Endothelial cell of umbilical vein (primary cell): ENCODE measurements at regions not wholly inside any gene's neighbourhood (a gene's known extent, or its start where the extent isn't known, plus 50 kb on each side); places are given as distances from the start of the nearest gene placed in this dataset.

ENCODE experiments used
- BruUV-seq: library from RNA; stranded (reverse); fragments of 400-500 nt; replicated peaks from 2 replicates; lab custom pipeline; 2021; lab: Mats Ljungman, UMichigan
- CTCF ChIA-PET: fragments of 300-600, 350-600 bp; sonication (Branson Sonifier 250); formaldehyde crosslinking; loops from one replicate; lab custom pipeline; 2021; ENCODE audit warnings: antibody characterized with exemption, inconsistent platforms; lab: Charles Lee
- POLR2A ChIA-PET: fragments of 300-600, 350-600 bp; sonication (Branson Sonifier 250); formaldehyde crosslinking; loops from one replicate; lab custom pipeline; 2021; ENCODE audit warnings: antibody characterized with exemption, inconsistent platforms; lab: Charles Lee
- DNase-seq: peaks from one replicate; pipeline ENCODE4 v3.0.0-alpha.2; 2011; ENCODE audit warnings: low read depth, low spot score
- FAIRE-seq: peaks from 2 replicates; lab custom pipeline; 2011; peaks lifted over from hg19 to GRCh38; lab: Jason Lieb, UNC
- H2AFZ ChIP-seq: 2 replicates; pipeline ENCODE4 v1.6.0; 2012; ENCODE audit warnings: low read depth, low read length, control low read depth, inconsistent platforms
- H3K27ac ChIP-seq: 2 replicates; pipeline ENCODE4 v1.5.1; 2011; ENCODE audit warnings: low read depth, mild to moderate bottlenecking, control low read depth, low read length, moderate library complexity; ENCODE audit not compliant: insufficient read depth
- H3K27me3 ChIP-seq, 2 experiments: 2 replicates each; pipeline versions ENCODE4 v1.6.0 to v1.6.1; 2011; ENCODE audit warnings: low read length in 2 of 2, mixed read lengths in 1 of 2; ENCODE audit not compliant: control insufficient read depth in 2 of 2, insufficient read depth in 2 of 2
- H3K36me3 ChIP-seq, 2 experiments: 2 replicates in 1 of 2; 3 replicates in 1 of 2; pipeline ENCODE4 v1.5.1; 2011; ENCODE audit warnings: low read length in 2 of 2, mild to moderate bottlenecking in 1 of 2, moderate library complexity in 1 of 2; ENCODE audit not compliant: control insufficient read depth in 2 of 2, insufficient read depth in 2 of 2; ENCODE audit errors: extremely low read depth in 1 of 2
- H3K4me1 ChIP-seq: 3 replicates; pipeline ENCODE4 v1.5.1; 2011; ENCODE audit warnings: mild to moderate bottlenecking, low read length; ENCODE audit not compliant: control insufficient read depth, insufficient read depth; ENCODE audit errors: extremely low read depth
- H3K4me2 ChIP-seq: 2 replicates; pipeline ENCODE4 v1.6.1; 2011; ENCODE audit warnings: low read length, control low read depth, mixed read lengths; ENCODE audit not compliant: insufficient read depth
- H3K4me3 ChIP-seq, 3 experiments: fragments of 200-600 bp in 1 of 3; sonication (generic), shearing (Covaris generic) in 1 of 3; replicated peaks in 1 of 3; 2 replicates each; pipeline ENCODE4 v1.5.1; 2011 to 2016; ENCODE audit warnings: control low read depth in 3 of 3, low read length in 3 of 3, mild to moderate bottlenecking in 2 of 3, inconsistent platforms in 1 of 3, low read depth in 1 of 3, moderate library complexity in 1 of 3; ENCODE audit not compliant: insufficient read depth in 1 of 3
- H3K79me2 ChIP-seq: 2 replicates; pipeline ENCODE4 v1.6.0; 2012; ENCODE audit warnings: low read length, inconsistent platforms; ENCODE audit not compliant: control insufficient read depth, insufficient read depth
- H3K9ac ChIP-seq: replicated peaks from 2 replicates; pipeline ENCODE3; 2011; ENCODE audit warnings: low read length, control low read depth; ENCODE audit not compliant: insufficient read depth; ENCODE audit errors: extremely low read depth
- H3K9me1 ChIP-seq: replicated peaks from 3 replicates; pipeline ENCODE4 v1.6.0; 2011; ENCODE audit warnings: mild to moderate bottlenecking, low read length; ENCODE audit not compliant: control insufficient read depth, insufficient read depth; ENCODE audit errors: extremely low read depth
- H3K9me3 ChIP-seq: replicated peaks from 2 replicates; pipeline ENCODE4 v1.5.1; 2012; ENCODE audit warnings: low read length, inconsistent platforms; ENCODE audit not compliant: control insufficient read depth, insufficient read depth
- H4K20me1 ChIP-seq: replicated peaks from 2 replicates; pipeline ENCODE3; 2011; ENCODE audit warnings: mild to moderate bottlenecking, low read length; ENCODE audit not compliant: control insufficient read depth, insufficient read depth; ENCODE audit errors: extremely low read depth
- EZH2 ChIP-seq: IDR thresholded peaks from 2 replicates; pipeline ENCODE4 v1.6.1; 2012; ENCODE audit warnings: borderline replicate concordance, low read depth, mild to moderate bottlenecking, moderate library complexity, low read length, inconsistent platforms; ENCODE audit not compliant: severe bottlenecking
- FOS ChIP-seq: IDR thresholded peaks from 2 replicates; pipeline ENCODE4 v1.6.1; 2011; ENCODE audit warnings: mild to moderate bottlenecking, low read length, moderate library complexity, borderline replicate concordance; ENCODE audit not compliant: insufficient read depth
- GATA2 ChIP-seq: IDR thresholded peaks from 2 replicates; pipeline ENCODE4 v1.7.0; 2011; ENCODE audit warnings: low read depth, mild to moderate bottlenecking, moderate library complexity, mixed read lengths, low read length; ENCODE audit not compliant: insufficient read length, insufficient read depth
- JUN ChIP-seq: IDR thresholded peaks from 2 replicates; pipeline ENCODE4 v1.6.1; 2011; ENCODE audit warnings: borderline replicate concordance, low read depth; ENCODE audit not compliant: insufficient read length, insufficient read depth
- MYC ChIP-seq: IDR thresholded peaks from one replicate; pipeline ENCODE4 v1.6.1; 2011; ENCODE audit warnings: mild to moderate bottlenecking, low read depth, low read length
- POLR2A ChIP-seq: IDR thresholded peaks from 2 replicates; pipeline ENCODE4 v1.6.1; 2012; ENCODE audit warnings: low read depth, mild to moderate bottlenecking, control low read depth, low read length
- POLR2AphosphoS5 ChIP-seq: IDR thresholded peaks from 2 replicates; pipeline ENCODE4 v1.6.1; 2012; ENCODE audit warnings: low read depth, mild to moderate bottlenecking, control low read depth, low read length, moderate library complexity; ENCODE audit not compliant: insufficient read depth
- dilution Hi-C: fragments of 300-500 bp; cut with MboI; formaldehyde crosslinking; loops from one replicate; pipeline ENCODE4 v1.15.0; 2019; ENCODE audit warnings: low sequenced_read_pairs; ENCODE audit not compliant: extremely low pct_ligation_motif_present
- intact Hi-C: fragments of 100-400 bp; cut with micrococcal nuclease; formaldehyde crosslinking; loops from one replicate; pipeline ENCODE4 v1.10.0; 2022
- TF ChIP-seq, protein P1 (sequence below), 2 donors: IDR thresholded peaks; 1 replicate in 1 of 2; 2 replicates in 1 of 2; pipeline ENCODE4 v1.5.1; 2011; ENCODE audit warnings: low read length in 2 of 2, mild to moderate bottlenecking in 2 of 2, moderate library complexity in 2 of 2, control low read depth in 1 of 2, inconsistent platforms in 1 of 2, low read depth in 1 of 2; ENCODE audit not compliant: insufficient read depth in 1 of 2; ENCODE audit errors: extremely low read depth in 1 of 2
- TF ChIP-seq, protein P2 (sequence below): IDR thresholded peaks from 2 replicates; pipeline ENCODE4 v1.6.1; 2011; ENCODE audit not compliant: insufficient read depth, insufficient read length

DNA sequence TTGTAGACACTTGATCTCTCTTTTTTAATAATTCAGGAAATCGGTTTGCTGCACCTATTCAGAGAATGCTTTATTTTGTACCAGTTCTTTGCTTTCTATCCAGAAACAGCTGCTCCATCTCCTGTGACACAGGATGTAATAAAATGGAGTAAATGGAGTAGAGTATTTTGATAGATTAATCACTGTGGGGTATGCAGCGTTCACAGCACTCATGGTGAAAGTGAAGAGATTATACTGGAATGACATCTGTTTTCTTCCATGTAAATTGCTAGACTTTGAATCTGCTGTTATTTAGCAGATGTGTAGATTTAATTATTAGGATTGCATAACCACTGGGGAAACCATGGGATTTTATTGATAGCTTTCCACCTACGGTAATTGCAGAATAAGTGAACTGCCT lies 227.3 kb upstream of the ARHGAP42 start:
- DNase-seq (no peak), FAIRE-seq (no peak)
- Histone ChIP-seq H3K27me3 (no peaks in the 10 kb centered on the region), H4K20me1 (no peaks in the 10 kb centered on the region), H2AFZ (no peak overlapping the region), H3K27ac (no peak overlapping the region), H3K4me3 (no peak overlapping the region), H3K36me3 (no peaks in the 10 kb centered on the region), H3K79me2 (no peaks in the 10 kb centered on the region), H3K4me1 (no peaks in the 10 kb centered on the region), H3K4me2 (no peak overlapping the region), H3K9me1 (no peaks in the 10 kb centered on the region), H3K9ac (no peak overlapping the region), H3K9me3 (no peaks in the 10 kb centered on the region)
- BruUV-seq, result no TSS peak
- TF ChIP-seq POLR2A, result no peak
- no peak for TF ChIP-seq JUN
- no peak for TF ChIP-seq GATA2
- TF ChIP-seq, protein P1, sequence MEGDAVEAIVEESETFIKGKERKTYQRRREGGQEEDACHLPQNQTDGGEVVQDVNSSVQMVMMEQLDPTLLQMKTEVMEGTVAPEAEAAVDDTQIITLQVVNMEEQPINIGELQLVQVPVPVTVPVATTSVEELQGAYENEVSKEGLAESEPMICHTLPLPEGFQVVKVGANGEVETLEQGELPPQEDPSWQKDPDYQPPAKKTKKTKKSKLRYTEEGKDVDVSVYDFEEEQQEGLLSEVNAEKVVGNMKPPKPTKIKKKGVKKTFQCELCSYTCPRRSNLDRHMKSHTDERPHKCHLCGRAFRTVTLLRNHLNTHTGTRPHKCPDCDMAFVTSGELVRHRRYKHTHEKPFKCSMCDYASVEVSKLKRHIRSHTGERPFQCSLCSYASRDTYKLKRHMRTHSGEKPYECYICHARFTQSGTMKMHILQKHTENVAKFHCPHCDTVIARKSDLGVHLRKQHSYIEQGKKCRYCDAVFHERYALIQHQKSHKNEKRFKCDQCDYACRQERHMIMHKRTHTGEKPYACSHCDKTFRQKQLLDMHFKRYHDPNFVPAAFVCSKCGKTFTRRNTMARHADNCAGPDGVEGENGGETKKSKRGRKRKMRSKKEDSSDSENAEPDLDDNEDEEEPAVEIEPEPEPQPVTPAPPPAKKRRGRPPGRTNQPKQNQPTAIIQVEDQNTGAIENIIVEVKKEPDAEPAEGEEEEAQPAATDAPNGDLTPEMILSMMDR (IDR thresholded peaks at IDR 0.05; ENCODE audit: extremely low read depth in 1 of 2, insufficient read depth in 1 of 2, low read depth in 1 of 2, low read length in 2 of 2), result no peak
- TF ChIP-seq POLR2AphosphoS5, result no peak
- no peak for TF ChIP-seq FOS
- CTCF ChIA-PET, result no interaction called here
- dilution Hi-C loops, result no loop called here
- intact Hi-C loops, result no loop called here
- POLR2A ChIA-PET, result no interaction called here

- no peak overlapping the region for H3K27ac ChIP-seq
- H4K20me1 ChIP-seq, result no peaks in the 10 kb centered on the region
- TF ChIP-seq FOS (no peak), EZH2 (no peak), POLR2A (no peak), JUN (no peak), GATA2 (no peak), POLR2AphosphoS5 (no peak), MYC (no peak)
- TF ChIP-seq, protein P1 (IDR thresholded peaks at IDR 0.05; ENCODE audit: extremely low read depth in 1 of 2, insufficient read depth in 1 of 2, low read depth in 1 of 2, low read length in 2 of 2), result no peak
- TF ChIP-seq, protein P2, sequence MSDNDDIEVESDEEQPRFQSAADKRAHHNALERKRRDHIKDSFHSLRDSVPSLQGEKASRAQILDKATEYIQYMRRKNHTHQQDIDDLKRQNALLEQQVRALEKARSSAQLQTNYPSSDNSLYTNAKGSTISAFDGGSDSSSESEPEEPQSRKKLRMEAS, result no peak
- no peaks in the 10 kb centered on the region for H3K36me3 ChIP-seq
- no peak overlapping the region for H3K4me3 ChIP-seq
- CTCF ChIA-PET, result no interaction called here
- H3K4me2 ChIP-seq, result no peak overlapping the region
- no peaks in the 10 kb centered on the region for H3K9me1 ChIP-seq
- no peaks in the 10 kb centered on the region for H3K9me3 ChIP-seq
- H3K27me3 ChIP-seq, result no peaks in the 10 kb centered on the region
- no TSS peak for BruUV-seq
- intact Hi-C loops (no loop called here), dilution Hi-C loops (no loop called here)
- H3K9ac ChIP-seq, result no peak overlapping the region
- H2AFZ ChIP-seq, result no peak overlapping the region
- no peaks in the 10 kb centered on the region for H3K4me1 ChIP-seq
- no peak for FAIRE-seq
- no peak for DNase-seq
- no peaks in the 10 kb centered on the region for H3K79me2 ChIP-seq
- POLR2A ChIA-PET, result no interaction called here
Observed at GRCh38 chr11:100460426-100460825, 226.7 kb upstream of the ARHGAP42 start.
